Esophagus squamous epithelium (tissue), 5 donors: ENCODE measurements at regions not wholly inside any gene's neighbourhood (a gene's known extent, or its start where the extent isn't known, plus 50 kb on each side); places are given as distances from the start of the nearest gene placed in this dataset.

Experiments used
- DNase-seq: peaks from one replicate; lab custom pipeline; 2025; lab: John Stamatoyannopoulos, UW
- H3K27ac ChIP-seq, 4 donors: fragments of 200-600 bp; sonication (generic); one replicate each; pipeline ENCODE4 v1.5.1; 2016 to 2019; ENCODE audit warnings: mild to moderate bottlenecking in 1 of 4
- H3K27me3 ChIP-seq, 4 donors: fragments of 200-600 bp; sonication (generic); 1 replicate in 3 of 4; 2 replicates in 1 of 4; pipeline versions ENCODE4 v1.5.1 to v1.6.0; 2017 to 2021; ENCODE audit warnings: antibody characterized with exemption in 1 of 4
- H3K36me3 ChIP-seq, 3 donors: fragments of 200-600 bp; sonication (generic); one replicate each; pipeline ENCODE4 v1.5.1; 2016 to 2019
- H3K4me1 ChIP-seq, 3 donors: fragments of 200-600 bp; sonication (generic); one replicate each; pipeline ENCODE4 v1.5.1; 2017 to 2019
- H3K4me3 ChIP-seq, 4 donors: fragments of 200-600 bp; sonication (generic); 1 replicate in 3 of 4; 2 replicates in 1 of 4; pipeline ENCODE4 v1.5.1; 2016 to 2019; ENCODE audit warnings: mild to moderate bottlenecking in 2 of 4, moderate library complexity in 1 of 4
- H3K9me3 ChIP-seq, 3 donors: fragments of 200-600 bp; sonication (generic); one replicate each; pipeline ENCODE4 v1.5.1; 2016 to 2019
- POLR2A ChIP-seq, 4 donors: fragments of 450-650 bp; IDR thresholded peaks; one replicate each; pipeline ENCODE4 v1.6.1; 2017; ENCODE audit warnings: antibody characterized with exemption in 4 of 4, mild to moderate bottlenecking in 4 of 4, moderate library complexity in 3 of 4
- WGBS, 2 donors: methylation state at CpG; one replicate each; pipeline ENCODE4 v1.1.5; 2018; 5-methylcytosine and 5-hydroxymethylcytosine counted together
- intact Hi-C: fragments of 100-400 bp; cut with DNase I; formaldehyde crosslinking; loops from one replicate; pipeline ENCODE4 v1.15.0; 2022
- TF ChIP-seq, protein P1 (sequence below), 6 experiments: fragments of 450-650 bp in 4 of 6; fragments of 200-600 bp in 2 of 6; sonication (generic) in 2 of 6; IDR thresholded peaks; one replicate each; pipeline ENCODE4 v1.5.1; 2016 to 2019; ENCODE audit warnings: antibody characterized with exemption in 6 of 6, mild to moderate bottlenecking in 4 of 6, moderate library complexity in 4 of 6
- donor health status: DM: yes; HTN: yes; CAD: no.

- Histone ChIP-seq H3K4me1 (no peaks in the 10 kb centered on the region), H3K27me3 (no peaks in the 10 kb centered on the region), H3K36me3 (no peaks in the 10 kb centered on the region), H3K27ac (no peak overlapping the region), H3K9me3 (no peaks in the 10 kb centered on the region), H3K4me3 (no peak overlapping the region)
- WGBS, 2 donors = 21% methylated on average over 5 of the region's 5 CpGs
- TF ChIP-seq, protein P1, sequence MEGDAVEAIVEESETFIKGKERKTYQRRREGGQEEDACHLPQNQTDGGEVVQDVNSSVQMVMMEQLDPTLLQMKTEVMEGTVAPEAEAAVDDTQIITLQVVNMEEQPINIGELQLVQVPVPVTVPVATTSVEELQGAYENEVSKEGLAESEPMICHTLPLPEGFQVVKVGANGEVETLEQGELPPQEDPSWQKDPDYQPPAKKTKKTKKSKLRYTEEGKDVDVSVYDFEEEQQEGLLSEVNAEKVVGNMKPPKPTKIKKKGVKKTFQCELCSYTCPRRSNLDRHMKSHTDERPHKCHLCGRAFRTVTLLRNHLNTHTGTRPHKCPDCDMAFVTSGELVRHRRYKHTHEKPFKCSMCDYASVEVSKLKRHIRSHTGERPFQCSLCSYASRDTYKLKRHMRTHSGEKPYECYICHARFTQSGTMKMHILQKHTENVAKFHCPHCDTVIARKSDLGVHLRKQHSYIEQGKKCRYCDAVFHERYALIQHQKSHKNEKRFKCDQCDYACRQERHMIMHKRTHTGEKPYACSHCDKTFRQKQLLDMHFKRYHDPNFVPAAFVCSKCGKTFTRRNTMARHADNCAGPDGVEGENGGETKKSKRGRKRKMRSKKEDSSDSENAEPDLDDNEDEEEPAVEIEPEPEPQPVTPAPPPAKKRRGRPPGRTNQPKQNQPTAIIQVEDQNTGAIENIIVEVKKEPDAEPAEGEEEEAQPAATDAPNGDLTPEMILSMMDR (IDR thresholded peaks at IDR 0.05) = peak in 1 of 6 experiments; percentile 11
- no peak for TF ChIP-seq POLR2A (IDR thresholded peaks at IDR 0.05)
- intact Hi-C loops = no loop called here
- DNase-seq = no peak
Observed at GRCh38 chr18:75896865-75897264, 469.4 kb upstream of the SMIM21 start.

- WGBS, 2 donors = 86 to 91% methylated on average over 4 of the region's 4 CpGs
- intact Hi-C loops = no loop called here
Observed at GRCh38 chr18:75895135-75895534, 467.6 kb upstream of the SMIM21 start.

GRCh38 chr18:75884728-75885127 is 457.2 kb upstream of the SMIM21 start:
- H3K36me3 ChIP-seq = no peaks in the 10 kb centered on the region
- DNase-seq = no peak
- H3K4me3 ChIP-seq = no peak overlapping the region
- 90 to 95% methylated on average over 4 of the region's 4 CpGs for WGBS, 2 donors
- intact Hi-C loops = no loop called here
- no peaks in the 10 kb centered on the region for H3K9me3 ChIP-seq
- H3K27me3 ChIP-seq = no peaks in the 10 kb centered on the region
- peaks cover 0 to 14% (median 8%) of the 10 kb centered on the region in 3 donors for H3K4me1 ChIP-seq
- no peak overlapping the region for H3K27ac ChIP-seq
- TF ChIP-seq POLR2A (IDR thresholded peaks at IDR 0.05) = no peak
- TF ChIP-seq, protein P1 (IDR thresholded peaks at IDR 0.05) = no peak

More at GRCh38 chr18:75895135-75895534, 467.6 kb upstream of the SMIM21 start:
- H3K4me3 ChIP-seq = no peak overlapping the region
- no peak overlapping the region for H3K27ac ChIP-seq
- DNase-seq = no peak
- no peaks in the 10 kb centered on the region for H3K36me3 ChIP-seq
- TF ChIP-seq POLR2A (IDR thresholded peaks at IDR 0.05) = no peak
- TF ChIP-seq, protein P1 (IDR thresholded peaks at IDR 0.05) = no peak
- H3K4me1 ChIP-seq = no peaks in the 10 kb centered on the region
- no peaks in the 10 kb centered on the region for H3K27me3 ChIP-seq
- no peaks in the 10 kb centered on the region for H3K9me3 ChIP-seq

GRCh38 chr18:75880925-75881504 is 453.5 kb upstream of the SMIM21 start:
- no peaks in the 10 kb centered on the region for H3K36me3 ChIP-seq
- intact Hi-C loops = no loop called here
- H3K4me3 ChIP-seq = no peak overlapping the region
- DNase-seq = no peak
- H3K9me3 ChIP-seq = peaks cover 0 to 5% (median 0%) of the 10 kb centered on the region in 3 donors
- H3K27me3 ChIP-seq = no peaks in the 10 kb centered on the region
- no peak for TF ChIP-seq POLR2A (IDR thresholded peaks at IDR 0.05)
- TF ChIP-seq, protein P1 (IDR thresholded peaks at IDR 0.05) = no peak
- peaks cover 0 to 14% (median 8%) of the 10 kb centered on the region in 3 donors for H3K4me1 ChIP-seq
- H3K27ac ChIP-seq = no peak overlapping the region
- 19 to 68% methylated on average over 5 to 6 of the region's 6 CpGs for WGBS, 2 donors

DNA sequence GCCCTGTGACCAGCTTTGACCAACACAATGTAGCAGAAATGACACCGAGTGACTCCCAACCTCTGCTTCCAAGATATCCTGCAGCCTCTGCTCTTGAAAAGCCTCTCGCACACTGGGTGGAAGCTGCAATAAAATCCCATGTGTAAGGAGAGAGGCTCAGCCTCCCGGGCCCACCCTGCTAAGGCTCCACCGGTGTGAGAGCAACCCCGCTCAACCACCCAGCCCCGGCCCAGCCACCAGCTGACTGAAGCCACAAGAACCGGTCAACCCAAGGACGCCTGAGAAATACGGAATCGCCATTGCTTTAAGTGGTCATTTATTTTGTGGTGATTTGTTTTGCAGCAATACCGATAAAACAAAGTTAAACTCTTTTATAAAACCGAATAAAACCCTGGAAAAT is 452.8 kb upstream of the SMIM21 start:
- WGBS, 2 donors = 91% methylated on average over 10 of the region's 12 CpGs
- no peak for DNase-seq
- Histone ChIP-seq H3K9me3 (peaks cover 0 to 5% (median 0%) of the 10 kb centered on the region in 3 donors), H3K27me3 (no peaks in the 10 kb centered on the region), H3K4me3 (no peak overlapping the region), H3K27ac (no peak overlapping the region), H3K36me3 (no peaks in the 10 kb centered on the region), H3K4me1 (peaks cover 0 to 14% (median 8%) of the 10 kb centered on the region in 3 donors)
- intact Hi-C loops = no loop called here
- TF ChIP-seq, protein P1 (IDR thresholded peaks at IDR 0.05) = no peak
- TF ChIP-seq POLR2A (IDR thresholded peaks at IDR 0.05) = no peak
